Left colon (tissue), 2 donors: ENCODE measurements at regions not wholly inside any gene's neighbourhood (a gene's known extent, or its start where the extent isn't known, plus 50 kb on each side); places are given as distances from the start of the nearest gene placed in this dataset.
"Not testable (repeated sequence)": the region's sequence is repeated elsewhere in the genome, so short reads cannot be mapped to it uniquely, and the experiment has no call there.

Experiments used
- ATAC-seq: fragments of 200-7000 bp; cut with Tn5 transposase; one replicate; pipeline ENCODE4 v1.9.1; 2020; ENCODE audit warnings: mild to moderate bottlenecking, moderate library complexity
- DNase-seq, 2 donors: peaks; one replicate each; pipeline ENCODE4 v3.0.0-alpha.2; 2020
- intact Hi-C, 2 donors: fragments of 100-400 bp; cut with DNase I in 1 of 2; cut with micrococcal nuclease in 1 of 2; formaldehyde crosslinking; loops; one replicate each; pipeline versions ENCODE4 v1.11.2 to v1.14.0; 2022; cut with DNase I, micrococcal nuclease
- donor health status: DM: no; HTN: no; CAD: no.
- donor health status: DM: yes; HTN: yes; CAD: no.

DNA sequence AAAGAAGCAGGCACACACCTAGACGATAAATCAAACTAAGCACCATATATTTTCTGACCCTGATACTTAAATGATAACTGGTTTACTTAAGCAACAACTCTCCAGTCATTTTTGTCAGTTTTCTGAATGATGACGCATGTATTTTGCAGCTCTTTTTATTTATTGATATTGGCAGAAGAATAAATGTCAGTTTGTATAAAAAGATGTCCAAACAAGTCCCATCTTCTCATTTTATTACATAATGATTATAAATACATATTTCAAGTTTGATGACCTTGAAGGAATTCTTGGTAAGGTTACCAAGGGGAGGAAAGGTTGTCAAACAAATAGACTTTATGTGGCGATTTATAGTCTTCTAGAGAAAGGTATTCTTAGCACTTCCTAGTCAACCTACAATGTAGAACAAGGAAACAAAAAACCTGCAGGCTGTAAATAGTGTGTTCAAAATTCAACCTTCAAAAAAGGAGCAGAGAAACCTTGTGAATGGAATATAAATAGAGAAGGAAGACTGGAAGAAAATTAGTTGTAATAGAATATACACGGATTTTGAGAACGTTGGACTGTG lies 190.7 kb downstream of the JRKL start:
- no peak for ATAC-seq
- intact Hi-C loops = no loop called here
- no peak for DNase-seq

- DNase-seq, ATAC-seq, intact Hi-C loops: not testable (repeated sequence)
Measured at GRCh38 chr11:96585944-96586880, 196.4 kb downstream of the JRKL start.

DNA sequence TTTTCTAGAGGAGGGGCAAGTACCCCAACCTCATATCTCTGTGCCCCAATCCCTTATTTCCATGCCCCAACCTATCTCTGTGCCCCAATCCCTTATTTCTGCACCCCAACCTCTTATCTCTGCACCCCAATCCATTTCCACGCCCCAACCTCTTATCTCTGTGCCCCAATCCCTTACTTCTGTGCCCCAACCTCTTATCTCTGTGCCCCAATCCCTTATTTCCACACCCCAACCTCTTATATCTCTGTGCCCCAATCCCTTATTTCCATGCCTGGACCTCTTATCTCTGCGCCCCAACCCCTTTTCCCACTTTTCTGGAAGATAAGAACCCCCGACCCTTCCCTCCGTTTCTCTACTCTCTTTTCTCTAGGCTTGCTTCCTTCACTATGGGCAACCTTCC lies 199.0 kb downstream of the JRKL start:
- DNase-seq, ATAC-seq, intact Hi-C loops: not testable (repeated sequence)

- ATAC-seq (no peak), DNase-seq (no peak)
- intact Hi-C loops = no loop called here
Measured at GRCh38 chr11:96595011-96595410, 205.2 kb downstream of the JRKL start.

GRCh38 chr11:96607864-96608558 lies 218.2 kb downstream of the JRKL start:
- ATAC-seq (no peak), DNase-seq (no peak)
- intact Hi-C loops = no loop called here

- ATAC-seq = no peak
- intact Hi-C loops = no loop called here
- no peak for DNase-seq
Measured at GRCh38 chr11:96614101-96614500, 224.3 kb downstream of the JRKL start.

DNA sequence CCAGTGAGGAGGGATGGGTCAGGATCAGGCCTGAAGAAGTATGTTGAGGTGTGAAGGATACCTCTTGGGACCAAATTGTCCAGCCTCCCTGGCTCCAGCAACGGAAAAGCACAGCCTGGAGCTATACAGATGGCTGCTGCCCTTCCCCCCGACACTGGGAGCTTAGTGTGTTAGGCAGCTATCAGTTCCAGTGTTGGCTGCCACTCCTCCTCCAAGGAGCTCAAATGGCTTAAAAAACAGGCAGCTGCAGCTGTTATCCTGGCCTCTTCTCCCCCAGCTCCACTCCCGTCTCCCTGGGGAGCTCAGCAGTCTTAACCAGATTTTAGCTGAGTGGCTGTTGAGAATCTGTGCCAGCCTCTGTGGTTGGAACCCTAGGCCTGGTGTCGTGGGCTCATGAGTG lies 225.0 kb downstream of the JRKL start:
- ATAC-seq = no peak
- intact Hi-C loops = no loop called here
- DNase-seq = no peak

DNA sequence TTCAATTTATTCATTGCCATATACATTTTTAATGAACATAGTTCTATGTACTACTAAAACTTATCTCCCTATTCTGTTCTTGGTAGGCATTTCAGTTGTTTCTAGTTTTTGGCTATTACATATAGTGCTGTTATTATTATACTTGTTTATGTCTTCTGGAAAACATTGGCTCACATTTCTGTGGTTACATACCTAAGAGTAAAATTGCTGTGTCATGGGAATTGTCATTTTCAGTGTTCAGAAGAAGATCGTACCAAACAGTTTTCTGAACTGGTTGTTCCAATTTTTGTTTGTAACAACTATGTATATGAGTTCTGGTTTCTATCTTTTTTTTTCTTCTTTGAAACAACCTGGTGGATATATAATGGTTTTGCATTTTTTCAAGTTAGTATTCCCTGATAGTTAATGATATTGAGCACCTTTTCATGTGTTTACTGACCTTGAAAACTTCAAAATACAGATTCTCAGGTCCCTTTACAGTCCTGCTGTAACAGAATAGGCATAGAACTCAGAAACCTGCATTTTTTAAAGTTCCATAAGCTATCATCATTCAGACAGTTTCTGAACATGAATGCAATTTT lies 230.7 kb downstream of the JRKL start:
- intact Hi-C loops = no loop called here
- DNase-seq (no peak), ATAC-seq (no peak)

DNA sequence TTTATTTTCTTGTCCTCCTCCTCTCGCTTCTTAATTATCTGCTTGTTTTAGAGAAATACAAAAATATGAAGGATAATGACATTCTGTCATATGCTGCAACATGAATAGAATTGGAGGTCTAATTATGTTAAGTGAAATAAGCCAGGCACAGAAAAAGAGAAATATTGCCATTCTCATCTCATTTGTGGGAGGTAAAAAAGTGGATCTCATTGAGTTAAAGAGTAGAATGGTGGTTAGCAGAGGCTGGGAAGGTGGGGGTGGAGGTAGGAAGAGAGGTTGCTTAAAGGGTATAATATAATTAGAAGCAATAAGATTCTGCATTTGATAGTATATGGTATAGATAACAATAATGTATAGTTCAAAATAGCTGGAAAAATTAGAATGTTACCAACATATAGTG lies 231.3 kb downstream of the JRKL start:
- DNase-seq (no peak), ATAC-seq (no peak)
- intact Hi-C loops = no loop called here

- DNase-seq (no peak), ATAC-seq (no peak)
- intact Hi-C loops = no loop called here
Measured at GRCh38 chr11:96622026-96622634, 232.3 kb downstream of the JRKL start.

GRCh38 chr11:96624126-96624525 lies 234.3 kb downstream of the JRKL start:
- ATAC-seq (peak; percentile 51), DNase-seq (no peak)
- intact Hi-C loops = no loop called here

DNA sequence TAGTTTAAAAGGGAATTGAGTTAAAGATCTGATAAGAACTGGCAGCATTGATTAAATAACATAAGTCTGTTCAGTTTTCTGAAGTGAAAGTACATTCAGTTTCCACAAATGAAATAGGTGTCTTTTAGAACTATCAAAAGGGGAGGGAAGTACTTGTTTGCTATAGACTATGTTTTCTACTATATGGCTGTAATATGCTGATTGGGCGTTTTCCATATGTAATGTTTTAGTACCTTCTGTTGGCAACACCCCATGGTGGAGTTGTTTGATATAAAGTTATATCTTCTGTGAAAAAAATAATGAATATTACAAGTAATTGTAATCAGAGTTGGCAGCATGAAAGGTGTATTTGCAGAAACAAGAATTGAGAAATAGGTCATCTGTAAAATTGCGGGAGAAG lies 237.6 kb downstream of the JRKL start:
- no peak for DNase-seq
- intact Hi-C loops = no loop called here
- no peak for ATAC-seq

- ATAC-seq = no peak
- intact Hi-C loops = no loop called here
- no peak for DNase-seq
Measured at GRCh38 chr11:96635655-96636054, 245.8 kb downstream of the JRKL start.

DNA sequence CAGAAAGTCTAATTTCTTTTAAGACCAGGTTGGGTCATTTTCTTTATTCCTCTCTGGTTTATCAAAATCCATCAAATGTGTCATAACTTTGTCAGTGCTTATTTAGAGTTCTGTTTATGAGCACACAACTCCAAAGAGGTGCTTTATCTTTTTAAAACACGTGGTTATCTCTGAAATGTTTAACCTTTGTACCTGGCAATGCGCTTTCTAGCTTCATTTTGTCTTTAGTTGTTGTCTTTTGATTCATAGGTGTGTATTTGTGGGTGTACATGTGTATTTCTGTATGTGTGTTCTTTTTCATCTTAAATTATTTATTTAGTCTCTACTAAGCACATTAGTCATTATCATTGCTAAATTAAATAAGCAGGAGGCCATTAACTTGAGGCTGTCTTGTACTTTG lies 251.4 kb downstream of the JRKL start:
- intact Hi-C loops = no loop called here
- ATAC-seq = no peak
- DNase-seq = no peak

DNA sequence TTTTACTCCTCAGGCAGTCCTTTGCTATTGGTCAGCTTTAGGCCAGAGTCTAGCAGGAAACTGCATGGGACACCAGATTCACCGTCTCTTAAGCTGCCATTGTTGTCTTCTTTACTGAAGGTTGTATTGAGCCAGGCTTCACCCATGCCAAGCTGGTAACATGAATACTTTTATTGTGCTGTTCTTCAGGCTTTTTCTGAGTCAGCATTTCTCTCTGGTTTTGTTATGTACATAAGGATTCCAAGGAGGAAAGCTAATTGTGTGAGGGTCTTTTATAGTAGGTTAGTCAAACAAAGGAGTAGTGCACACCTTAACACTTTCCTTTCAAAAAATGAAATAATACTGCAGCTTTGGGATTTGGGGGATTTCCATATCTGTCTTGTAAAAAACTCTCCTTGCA lies 252.8 kb downstream of the JRKL start:
- intact Hi-C loops = no loop called here
- ATAC-seq (no peak), DNase-seq (no peak)

- intact Hi-C loops = no loop called here
- ATAC-seq (no peak), DNase-seq (no peak)
Measured at GRCh38 chr11:96643173-96643572, 253.4 kb downstream of the JRKL start.

DNA sequence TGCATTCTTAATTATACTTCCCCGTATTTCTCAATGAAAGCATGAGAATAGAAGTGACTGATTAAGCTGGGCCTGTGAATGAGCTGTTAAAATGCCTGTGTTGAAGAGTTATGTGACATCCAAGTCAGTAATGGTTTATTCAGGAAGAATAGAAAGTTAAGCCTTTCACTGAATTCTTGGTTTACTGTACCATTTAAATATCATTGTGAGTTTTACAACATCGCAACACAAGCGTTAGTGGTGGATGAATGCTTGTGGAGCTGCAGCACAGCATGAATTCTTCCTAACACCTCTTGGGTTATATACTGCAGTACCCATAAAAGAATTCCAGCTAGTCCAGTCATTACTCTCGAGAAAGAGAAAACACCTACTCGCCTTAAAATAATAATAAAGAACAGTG lies 257.8 kb downstream of the JRKL start:
- intact Hi-C loops = no loop called here
- ATAC-seq (no peak), DNase-seq (no peak)

GRCh38 chr11:96648991-96649390 lies 259.2 kb downstream of the JRKL start:
- intact Hi-C loops = no loop called here
- DNase-seq = peak in 1 of 2 donors; percentile 5
- ATAC-seq = peak; percentile 50

GRCh38 chr11:96652516-96652915 lies 262.7 kb downstream of the JRKL start:
- intact Hi-C loops = no loop called here
- DNase-seq = no peak
- ATAC-seq = no peak
